ENCODE measurements at regions not wholly inside any gene's neighbourhood (a gene's known extent, or its start where the extent isn't known, plus 50 kb on each side); places are given as distances from the start of the nearest gene placed in this dataset.

- H4K5ac ChIP-seq (ENCODE audit: insufficient read length, low read depth, low read length): no peak overlapping the region
- no peak overlapping the region for H3K27ac ChIP-seq (ENCODE audit: insufficient read length, low read depth, low read length)
- no peak overlapping the region for H2BK20ac ChIP-seq (ENCODE audit: low read depth, low read length, poor library complexity, severe bottlenecking)
- no peak overlapping the region for H2BK5ac ChIP-seq (ENCODE audit: insufficient read length, low read length)
- no peaks in the 10 kb centered on the region for H3K79me2 ChIP-seq (ENCODE audit: insufficient read depth, low read length)
- no peak overlapping the region for H2BK120ac ChIP-seq (ENCODE audit: low read depth, low read length, poor library complexity, severe bottlenecking)
- no peaks in the 10 kb centered on the region for H3K4me1 Mint-ChIP-seq
- no peak overlapping the region for H4K8ac ChIP-seq (replicated peaks; ENCODE audit: insufficient read length, low read depth, low read length)
- H4K20me1 ChIP-seq (ENCODE audit: control insufficient read depth, insufficient read depth, insufficient read length): no peaks in the 10 kb centered on the region
- H3K14ac ChIP-seq (ENCODE audit: insufficient read depth, low read length): no peak overlapping the region
- H3K9me3 ChIP-seq (ENCODE audit: control insufficient read depth, low read depth, low read length): no peaks in the 10 kb centered on the region
- H3K4me2 ChIP-seq (ENCODE audit: insufficient read depth, insufficient read length, low read length): no peak overlapping the region
- no peak overlapping the region for H3K18ac ChIP-seq (ENCODE audit: insufficient read length, low read depth, low read length)
- H3K79me1 ChIP-seq (ENCODE audit: insufficient read depth, low read depth, low read length, poor library complexity, severe bottlenecking): no peaks in the 10 kb centered on the region
- no peaks in the 10 kb centered on the region for H3K23me2 ChIP-seq (ENCODE audit: insufficient read length, low read depth, low read length, poor library complexity, severe bottlenecking)
- no peak overlapping the region for H3K4me3 Mint-ChIP-seq
- TF ChIP-seq CTCF (conservative IDR thresholded peaks at IDR 0.05): no peak
- H3K9me3 Mint-ChIP-seq: no peaks in the 10 kb centered on the region
- H3T11ph ChIP-seq (ENCODE audit: low read length): no peak overlapping the region
- no peak overlapping the region for H3K27ac Mint-ChIP-seq
- no CpG with 5 or more reads among the region's 1 CpG for WGBS (ENCODE audit: extremely low coverage, insufficient read length, low lambda C conversion rate)
- H2BK15ac ChIP-seq (ENCODE audit: low read depth, low read length): no peak overlapping the region
- no peak overlapping the region for H2AK5ac ChIP-seq (ENCODE audit: insufficient read length, low read length)
- H3K9ac ChIP-seq (ENCODE audit: extremely low read depth, insufficient read length, low read length): no peak overlapping the region
- H3K36me3 Mint-ChIP-seq (ENCODE audit: insufficient read depth in 1 of 3, low read depth in 3 of 3): peaks cover 0 to 3% (median 0%) of the 10 kb centered on the region in 3 experiments; a peak in 3 of 7 replicates
- no peaks in the 10 kb centered on the region for H3K27me3 Mint-ChIP-seq (ENCODE audit: low read depth)
- no peak overlapping the region for H2BK12ac ChIP-seq (ENCODE audit: insufficient read length, low read depth, low read length)
- H3K27me3 ChIP-seq (ENCODE audit: insufficient read depth, low read length): no peaks in the 10 kb centered on the region
- no peaks in the 10 kb centered on the region for H3K4me1 ChIP-seq (ENCODE audit: insufficient read depth, low read length)
- no peak overlapping the region for H2AFZ ChIP-seq (ENCODE audit: low read length)
- H3K23ac ChIP-seq (ENCODE audit: insufficient read length, low read depth, low read length): no peak overlapping the region
- no peak for DNase-seq
- no peak overlapping the region for H4K91ac ChIP-seq (ENCODE audit: insufficient read length, low read depth, low read length)
- no peak overlapping the region for H3K4ac ChIP-seq (ENCODE audit: low read depth, low read length)
- H3K56ac ChIP-seq (ENCODE audit: insufficient read length, low read depth, low read length): no peak overlapping the region
Measured at GRCh38 chr11:92596596-92597317, 372.1 kb downstream of the FAT3 start.
